ENCODE measurements at regions not wholly inside any gene's neighbourhood (a gene's known extent, or its start where the extent isn't known, plus 50 kb on each side); places are given as distances from the start of the nearest gene placed in this dataset.

DNA sequence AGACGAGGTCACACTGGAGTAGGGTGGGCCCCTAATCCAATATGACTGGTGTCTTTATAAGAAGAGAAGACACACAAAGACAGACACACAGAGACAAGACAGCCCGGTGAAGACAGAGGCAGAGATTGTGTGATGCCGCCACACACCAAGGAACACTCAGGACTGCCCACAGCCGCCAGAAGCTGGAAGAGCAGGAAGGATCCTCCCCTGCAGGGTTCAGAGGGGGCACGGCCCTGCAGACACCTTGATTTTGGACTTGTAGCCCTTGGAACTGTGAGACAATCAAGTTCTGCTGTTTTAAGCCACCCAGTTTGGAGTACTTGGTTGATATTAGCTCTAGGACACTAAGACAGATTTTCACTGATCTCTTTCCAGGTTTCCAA is 72.1 kb upstream of the NANOS1 start:
- no peak for TF ChIP-seq POLR2A (IDR thresholded peaks at IDR 0.05; ENCODE audit: low read depth)
- TF ChIP-seq, protein P1, sequence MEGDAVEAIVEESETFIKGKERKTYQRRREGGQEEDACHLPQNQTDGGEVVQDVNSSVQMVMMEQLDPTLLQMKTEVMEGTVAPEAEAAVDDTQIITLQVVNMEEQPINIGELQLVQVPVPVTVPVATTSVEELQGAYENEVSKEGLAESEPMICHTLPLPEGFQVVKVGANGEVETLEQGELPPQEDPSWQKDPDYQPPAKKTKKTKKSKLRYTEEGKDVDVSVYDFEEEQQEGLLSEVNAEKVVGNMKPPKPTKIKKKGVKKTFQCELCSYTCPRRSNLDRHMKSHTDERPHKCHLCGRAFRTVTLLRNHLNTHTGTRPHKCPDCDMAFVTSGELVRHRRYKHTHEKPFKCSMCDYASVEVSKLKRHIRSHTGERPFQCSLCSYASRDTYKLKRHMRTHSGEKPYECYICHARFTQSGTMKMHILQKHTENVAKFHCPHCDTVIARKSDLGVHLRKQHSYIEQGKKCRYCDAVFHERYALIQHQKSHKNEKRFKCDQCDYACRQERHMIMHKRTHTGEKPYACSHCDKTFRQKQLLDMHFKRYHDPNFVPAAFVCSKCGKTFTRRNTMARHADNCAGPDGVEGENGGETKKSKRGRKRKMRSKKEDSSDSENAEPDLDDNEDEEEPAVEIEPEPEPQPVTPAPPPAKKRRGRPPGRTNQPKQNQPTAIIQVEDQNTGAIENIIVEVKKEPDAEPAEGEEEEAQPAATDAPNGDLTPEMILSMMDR (IDR thresholded peaks at IDR 0.05) = no peak
- no peak for TF ChIP-seq EP300 (IDR thresholded peaks at IDR 0.05)
